Lower leg skin (tissue), 4 donors: ENCODE measurements at regions not wholly inside any gene's neighbourhood (a gene's known extent, or its start where the extent isn't known, plus 50 kb on each side); places are given as distances from the start of the nearest gene placed in this dataset.

Experiments used
- DNase-seq, 2 donors: peaks; one replicate each; pipeline ENCODE4 v3.0.0-alpha.2; 2019; ENCODE audit warnings: low spot score in 2 of 2
- H3K4me3 ChIP-seq: fragments of 200-600 bp; sonication (generic); 2 replicates; pipeline ENCODE4 v1.5.1; 2017; ENCODE audit warnings: mild to moderate bottlenecking, low read depth; ENCODE audit not compliant: poor library complexity, severe bottlenecking
- POLR2A ChIP-seq, 2 donors: fragments of 450-650 bp; IDR thresholded peaks; one replicate each; pipeline ENCODE4 v1.6.1; 2016 to 2017; ENCODE audit warnings: antibody characterized with exemption in 2 of 2, mild to moderate bottlenecking in 1 of 2, moderate library complexity in 1 of 2
- WGBS, 2 donors: methylation state at CpG; one replicate each; pipeline ENCODE4 v1.1.5; 2018; 5-methylcytosine and 5-hydroxymethylcytosine counted together
- intact Hi-C: fragments of 100-400 bp; cut with DNase I; formaldehyde crosslinking; loops from one replicate; pipeline ENCODE4 v1.15.0; 2023; ENCODE audit warnings: low total_unique reads
- TF ChIP-seq, protein P1 (sequence below), 3 donors: fragments of 450-650 bp; IDR thresholded peaks; one replicate each; pipeline ENCODE4 v1.5.1; 2016; ENCODE audit warnings: antibody characterized with exemption in 3 of 3, mild to moderate bottlenecking in 3 of 3, moderate library complexity in 2 of 3

DNA sequence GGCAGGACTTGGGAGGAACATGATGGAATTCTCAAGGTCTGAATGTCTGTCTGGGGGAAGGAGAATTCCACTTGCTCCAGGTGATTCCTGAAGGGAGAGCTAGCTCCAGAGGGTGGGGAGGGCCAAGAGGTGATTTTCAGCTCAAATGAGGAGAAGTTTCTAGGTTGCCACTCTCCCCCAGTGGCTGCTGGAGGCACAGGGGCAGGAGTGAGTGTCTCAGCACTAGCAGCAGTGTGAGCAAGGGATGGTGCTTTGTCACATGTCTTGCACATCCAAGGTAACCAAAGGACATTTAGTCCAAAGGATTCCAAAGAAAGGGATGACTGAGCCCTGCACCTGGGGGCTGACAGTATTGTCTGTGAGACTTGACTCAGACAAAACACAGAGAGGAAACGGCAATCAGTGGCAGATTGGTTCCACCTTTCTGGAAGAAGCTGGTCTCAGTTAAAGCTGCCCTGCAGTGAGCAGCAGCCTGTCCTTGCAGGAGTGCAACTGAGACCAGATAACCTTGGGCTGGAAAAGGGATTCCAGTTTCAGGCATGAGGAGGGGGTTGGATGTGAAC, 51.2 kb upstream of the PCBD1 start:
- no peak for DNase-seq
- no peak overlapping the region for H3K4me3 ChIP-seq
- intact Hi-C loops, result no loop called here
- TF ChIP-seq, protein P1, sequence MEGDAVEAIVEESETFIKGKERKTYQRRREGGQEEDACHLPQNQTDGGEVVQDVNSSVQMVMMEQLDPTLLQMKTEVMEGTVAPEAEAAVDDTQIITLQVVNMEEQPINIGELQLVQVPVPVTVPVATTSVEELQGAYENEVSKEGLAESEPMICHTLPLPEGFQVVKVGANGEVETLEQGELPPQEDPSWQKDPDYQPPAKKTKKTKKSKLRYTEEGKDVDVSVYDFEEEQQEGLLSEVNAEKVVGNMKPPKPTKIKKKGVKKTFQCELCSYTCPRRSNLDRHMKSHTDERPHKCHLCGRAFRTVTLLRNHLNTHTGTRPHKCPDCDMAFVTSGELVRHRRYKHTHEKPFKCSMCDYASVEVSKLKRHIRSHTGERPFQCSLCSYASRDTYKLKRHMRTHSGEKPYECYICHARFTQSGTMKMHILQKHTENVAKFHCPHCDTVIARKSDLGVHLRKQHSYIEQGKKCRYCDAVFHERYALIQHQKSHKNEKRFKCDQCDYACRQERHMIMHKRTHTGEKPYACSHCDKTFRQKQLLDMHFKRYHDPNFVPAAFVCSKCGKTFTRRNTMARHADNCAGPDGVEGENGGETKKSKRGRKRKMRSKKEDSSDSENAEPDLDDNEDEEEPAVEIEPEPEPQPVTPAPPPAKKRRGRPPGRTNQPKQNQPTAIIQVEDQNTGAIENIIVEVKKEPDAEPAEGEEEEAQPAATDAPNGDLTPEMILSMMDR (IDR thresholded peaks at IDR 0.05), result no peak
- no peak for TF ChIP-seq POLR2A (IDR thresholded peaks at IDR 0.05)
- 67 to 72% methylated on average over 1 of the region's 1 CpG for WGBS, 2 donors

DNA sequence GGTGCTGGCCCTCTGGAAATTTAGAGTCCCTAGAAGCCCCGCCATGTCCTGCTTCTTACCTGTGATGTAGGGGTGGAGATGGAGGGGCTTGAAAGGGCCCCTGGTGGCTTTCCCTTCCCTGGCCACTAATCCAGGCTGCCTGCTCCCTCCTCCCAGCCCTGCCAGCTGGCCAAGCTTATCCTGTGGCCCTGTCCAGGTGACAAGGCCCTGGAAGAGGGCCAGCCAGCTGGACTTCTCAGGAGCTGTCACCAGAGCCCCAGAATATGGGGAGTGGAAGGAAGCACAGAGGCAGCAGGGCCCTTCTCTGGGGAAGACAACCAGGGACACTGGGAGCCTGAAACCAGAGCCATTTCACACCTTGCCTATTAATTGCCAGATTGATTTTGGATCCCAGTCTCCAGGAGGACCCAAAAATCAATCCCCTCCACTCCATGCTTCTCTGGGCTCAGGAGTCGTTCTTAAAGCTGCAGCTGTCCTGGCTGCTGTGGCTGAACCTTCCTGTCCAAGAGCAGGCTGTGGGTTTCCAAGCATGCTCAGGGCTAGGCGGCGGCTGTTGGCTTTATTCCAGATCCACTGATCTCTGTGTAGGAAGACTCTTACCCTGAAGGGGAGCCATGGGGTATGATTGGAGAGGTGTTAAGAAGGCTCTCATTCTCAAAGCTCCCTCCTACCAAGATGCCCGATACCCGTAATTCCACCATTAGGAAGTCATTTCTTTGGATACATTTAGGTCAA, 52.6 kb upstream of the PCBD1 start:
- WGBS, 2 donors, result 53 to 60% methylated on average over 6 of the region's 6 CpGs
- no peak overlapping the region for H3K4me3 ChIP-seq
- intact Hi-C loops, result no loop called here
- no peak for DNase-seq
- TF ChIP-seq, protein P1 (IDR thresholded peaks at IDR 0.05), result no peak
- no peak for TF ChIP-seq POLR2A (IDR thresholded peaks at IDR 0.05)

DNA sequence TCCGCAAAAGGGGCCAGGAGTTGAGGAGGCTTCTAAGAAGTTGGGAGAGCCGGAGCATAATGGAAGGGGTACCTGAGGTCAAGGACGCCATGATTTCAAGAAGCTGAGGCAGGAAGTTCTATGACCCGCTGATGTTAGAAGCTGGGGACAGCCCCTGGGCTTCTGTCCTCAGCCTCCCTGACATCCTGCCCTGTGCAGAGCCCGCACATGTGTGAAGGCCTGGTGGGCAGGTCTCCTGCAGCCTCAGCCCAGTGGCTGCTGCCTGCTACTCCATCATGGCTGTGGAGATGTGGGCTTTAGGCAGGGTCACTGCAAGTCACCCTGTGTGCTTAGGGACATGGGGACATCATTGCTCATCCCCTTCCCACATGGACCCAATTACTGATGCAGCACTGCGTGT, 53.8 kb upstream of the PCBD1 start:
- no peak for TF ChIP-seq POLR2A (IDR thresholded peaks at IDR 0.05)
- TF ChIP-seq, protein P1 (IDR thresholded peaks at IDR 0.05), result no peak
- H3K4me3 ChIP-seq, result no peak overlapping the region
- intact Hi-C loops, result no loop called here
- 86 to 88% methylated on average over 6 of the region's 6 CpGs for WGBS, 2 donors
- DNase-seq, result no peak

GRCh38 chr10:70942725-70943124, 54.4 kb upstream of the PCBD1 start:
- WGBS, 2 donors, result 84 to 87% methylated on average over 3 of the region's 3 CpGs
- no peak overlapping the region for H3K4me3 ChIP-seq
- no peak for DNase-seq
- intact Hi-C loops, result no loop called here
- TF ChIP-seq, protein P1 (IDR thresholded peaks at IDR 0.05), result no peak
- TF ChIP-seq POLR2A (IDR thresholded peaks at IDR 0.05), result no peak

GRCh38 chr10:70943249-70943648, 54.9 kb upstream of the PCBD1 start:
- TF ChIP-seq, protein P1 (IDR thresholded peaks at IDR 0.05), result no peak
- no peak for TF ChIP-seq POLR2A (IDR thresholded peaks at IDR 0.05)
- WGBS, 2 donors, result 91 to 92% methylated on average over 4 of the region's 4 CpGs
- no peak for DNase-seq
- no peak overlapping the region for H3K4me3 ChIP-seq
- intact Hi-C loops, result no loop called here
